Hematopoietic multipotent progenitor cell treated with erythropoietin and hydrocortisone succinate and interleukin-3 and kit ligand, for 8 days (in vitro differentiated cells): ENCODE measurements at regions not wholly inside any gene's neighbourhood (a gene's known extent, or its start where the extent isn't known, plus 50 kb on each side); places are given as distances from the start of the nearest gene placed in this dataset.

ENCODE experiments used
- DNase-seq: peaks from one replicate; pipeline ENCODE4 v3.0.0-alpha.2; 2015

DNA sequence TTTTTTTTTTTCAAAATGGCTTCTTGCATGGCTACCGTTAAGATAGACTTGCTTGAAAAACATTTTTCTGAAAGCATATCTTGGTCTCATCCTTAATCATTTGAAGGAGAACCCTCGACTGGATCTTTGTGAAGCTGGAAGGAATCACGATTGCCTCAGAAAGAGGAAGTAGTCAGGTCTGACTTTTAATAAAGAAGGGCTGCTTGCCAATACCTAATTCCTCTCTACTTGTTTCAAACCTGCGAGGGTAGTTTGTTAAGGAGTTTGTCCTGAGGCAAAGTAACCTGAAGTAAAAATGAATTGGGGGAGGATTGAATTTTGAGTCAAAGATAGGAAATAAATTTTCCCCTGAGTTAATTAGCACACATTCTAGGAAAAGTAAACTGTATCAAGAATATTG lies 288.1 kb upstream of the MAP3K7 start:
- DNase-seq, result no peak

GRCh38 chr6:90872981-90873380 lies 286.1 kb upstream of the MAP3K7 start:
- no peak for DNase-seq

DNA sequence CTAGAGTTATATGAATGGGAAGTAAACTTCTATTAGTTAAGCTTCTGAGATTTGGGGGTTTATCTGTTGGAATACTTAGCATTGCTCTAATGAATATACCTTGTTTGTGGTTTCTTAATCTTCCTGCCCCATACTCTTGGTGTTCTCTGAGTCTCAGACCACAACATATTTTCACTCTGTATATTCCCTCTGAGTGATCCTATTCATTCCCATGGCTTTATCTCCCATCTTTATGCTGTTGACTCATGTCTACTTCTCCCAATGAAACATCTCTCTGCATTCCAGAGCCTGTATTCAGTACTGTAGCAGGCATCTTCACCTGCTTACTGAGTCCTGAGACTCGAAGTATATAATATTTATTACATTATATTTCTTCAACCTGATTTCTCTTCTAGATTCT lies 283.7 kb upstream of the MAP3K7 start:
- no peak for DNase-seq

GRCh38 chr6:90868656-90869055 lies 281.8 kb upstream of the MAP3K7 start:
- DNase-seq, result no peak

DNA sequence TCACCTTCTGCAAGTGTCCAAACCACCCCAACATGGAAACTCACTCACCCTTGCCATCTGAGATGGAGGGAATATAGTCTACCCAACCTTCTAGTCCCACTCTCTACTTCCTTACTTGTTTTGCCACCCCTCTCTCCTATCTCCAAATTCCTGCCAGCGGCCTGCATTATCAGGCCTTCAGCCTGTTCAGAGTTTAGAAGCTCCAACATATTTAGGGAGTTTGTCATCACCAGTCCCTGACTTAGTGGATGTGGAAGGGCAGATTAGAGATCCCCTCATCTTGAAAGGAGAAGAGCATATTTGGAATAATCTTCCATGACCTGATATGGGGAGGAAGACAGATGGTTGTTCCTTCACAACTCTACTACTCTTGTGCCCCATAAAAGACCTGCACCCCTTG lies 281.4 kb upstream of the MAP3K7 start:
- no peak for DNase-seq

GRCh38 chr6:90865513-90865912 lies 278.6 kb upstream of the MAP3K7 start:
- no peak for DNase-seq

DNA sequence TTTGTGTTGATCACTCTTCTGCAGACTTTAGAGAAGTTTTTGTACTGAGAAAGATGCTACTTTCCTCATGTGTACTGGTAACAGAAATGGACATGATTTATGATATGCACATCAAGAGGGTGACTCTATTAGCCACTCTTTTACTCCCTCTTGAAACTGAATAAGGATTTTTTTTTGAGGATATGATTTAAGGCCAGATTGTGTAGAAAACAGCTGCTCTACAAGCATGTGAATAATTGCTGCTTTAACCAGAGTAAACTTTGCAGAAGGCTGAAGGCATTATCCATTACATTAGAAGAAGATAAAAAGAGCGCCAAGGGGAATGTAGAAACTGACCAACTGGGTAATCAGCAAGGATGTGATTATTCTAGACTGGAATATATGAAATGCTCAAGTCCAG lies 276.2 kb upstream of the MAP3K7 start:
- no peak for DNase-seq

- DNase-seq, result no peak
Observed at GRCh38 chr6:90860822-90861601, 274.1 kb upstream of the MAP3K7 start.

- no peak for DNase-seq
Observed at GRCh38 chr6:90859612-90860011, 272.7 kb upstream of the MAP3K7 start.

DNA sequence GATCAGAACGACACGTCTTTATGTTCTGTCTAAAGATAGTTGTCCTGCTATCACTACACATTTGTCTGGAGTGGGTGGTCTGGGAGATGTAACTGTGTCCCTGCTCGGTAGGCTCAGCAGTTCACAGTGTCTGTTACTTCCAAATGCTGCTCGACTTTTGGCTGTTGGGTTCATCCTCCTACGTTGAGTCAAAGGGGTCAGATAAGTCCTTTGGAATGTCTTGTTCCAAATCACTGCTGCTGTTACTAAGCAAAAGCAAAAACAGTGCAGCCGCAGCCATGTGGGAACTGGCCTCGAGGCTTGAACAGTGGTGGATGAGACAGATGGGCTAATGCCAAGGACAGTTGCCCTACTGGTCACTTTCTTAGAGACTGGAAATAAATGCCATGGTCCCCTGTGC lies 272.2 kb upstream of the MAP3K7 start:
- DNase-seq, result no peak

DNA sequence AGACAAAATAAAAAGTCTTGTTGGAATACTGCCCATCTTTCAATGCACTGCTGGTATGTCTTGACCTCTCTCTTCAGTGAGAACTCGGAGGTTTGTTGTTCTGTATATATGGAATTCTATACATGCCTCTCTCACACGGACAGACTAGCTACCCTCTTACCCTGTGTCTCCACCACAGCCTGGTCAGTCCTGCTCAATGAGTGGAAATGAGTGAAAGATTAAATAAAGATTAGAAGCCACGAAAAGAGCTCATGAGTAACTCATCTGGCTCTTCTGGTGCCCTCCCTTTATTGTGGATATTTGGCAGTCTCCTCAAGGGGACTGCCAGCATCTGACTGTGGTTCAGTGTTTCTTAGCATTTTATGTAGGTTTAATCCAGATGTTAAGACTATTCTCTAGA lies 262.8 kb upstream of the MAP3K7 start:
- no peak for DNase-seq

GRCh38 chr6:90846824-90847223 lies 260.0 kb upstream of the MAP3K7 start:
- DNase-seq, result no peak

DNA sequence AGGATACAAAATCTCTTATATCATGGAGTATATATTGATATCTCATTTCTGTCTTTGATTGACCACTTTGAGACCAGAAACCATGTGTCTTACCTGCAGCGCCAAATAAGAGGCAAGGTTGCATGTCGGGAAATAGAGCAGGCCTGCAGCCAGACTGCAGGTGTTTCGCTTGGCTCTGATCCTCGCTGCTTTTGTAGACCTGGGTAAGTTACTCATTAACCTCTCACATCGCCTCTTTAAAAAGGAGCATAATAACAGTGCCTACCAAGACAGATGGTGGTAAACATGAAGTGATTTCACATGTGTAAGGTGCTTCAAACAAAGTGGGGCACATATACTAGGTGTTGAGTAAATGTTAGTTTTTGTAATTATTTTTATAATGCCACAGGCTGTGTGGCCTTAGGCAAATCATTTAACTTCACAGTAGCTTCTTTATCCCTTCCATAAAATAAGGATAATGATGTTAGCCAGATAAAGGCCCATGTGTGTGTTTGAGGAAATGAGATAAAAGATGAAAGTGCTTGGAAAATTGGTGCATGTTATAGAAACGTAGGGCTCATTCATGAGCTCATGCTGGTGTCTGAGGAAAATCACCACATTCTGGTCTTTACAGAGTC lies 248.8 kb upstream of the MAP3K7 start:
- no peak for DNase-seq

- DNase-seq, result no peak
Observed at GRCh38 chr6:90829311-90829710, 242.4 kb upstream of the MAP3K7 start.

DNA sequence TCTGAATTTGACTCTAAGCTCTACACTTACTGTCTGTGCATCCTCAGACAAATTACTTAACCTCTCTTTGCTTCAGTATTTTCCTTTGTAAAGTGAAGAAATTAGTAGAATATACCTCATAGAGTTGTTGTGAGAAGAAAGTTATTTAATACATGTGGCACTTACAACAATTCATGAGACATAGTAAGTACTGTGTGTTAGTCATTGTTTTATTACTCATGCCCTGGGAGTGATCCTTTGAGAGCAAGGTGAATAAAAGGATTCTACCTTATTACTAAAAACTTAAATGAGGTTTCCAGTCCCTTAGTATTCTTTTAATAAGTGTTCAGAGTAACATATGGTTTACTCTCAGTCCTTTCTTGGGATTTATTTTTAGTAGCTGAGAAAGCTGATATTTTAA lies 233.6 kb upstream of the MAP3K7 start:
- no peak for DNase-seq

- DNase-seq, result no peak
Observed at GRCh38 chr6:90819483-90819882, 232.6 kb upstream of the MAP3K7 start.

DNA sequence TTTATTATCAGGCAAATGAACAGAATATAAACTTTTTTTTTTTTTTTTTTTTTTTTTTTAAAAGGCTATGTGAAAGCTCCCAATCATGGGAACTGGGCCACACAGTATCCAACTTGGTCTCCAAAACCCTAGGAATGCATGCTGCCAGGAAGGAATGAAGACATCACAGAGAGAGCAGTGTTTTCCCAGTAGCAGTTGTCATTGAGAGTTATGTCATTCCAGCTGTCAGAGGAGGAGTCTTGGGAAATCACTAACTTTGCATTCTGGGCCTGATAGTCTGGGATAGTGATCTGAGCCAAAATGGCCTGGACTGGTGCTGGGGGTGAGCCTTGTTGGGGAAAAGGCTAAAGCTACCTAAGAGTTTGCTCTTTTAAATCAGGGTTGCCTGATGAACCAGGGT lies 231.3 kb upstream of the MAP3K7 start:
- DNase-seq, result no peak

- no peak for DNase-seq
Observed at GRCh38 chr6:90816764-90817163, 229.9 kb upstream of the MAP3K7 start.

GRCh38 chr6:90811596-90812226 lies 224.8 kb upstream of the MAP3K7 start:
- no peak for DNase-seq

DNA sequence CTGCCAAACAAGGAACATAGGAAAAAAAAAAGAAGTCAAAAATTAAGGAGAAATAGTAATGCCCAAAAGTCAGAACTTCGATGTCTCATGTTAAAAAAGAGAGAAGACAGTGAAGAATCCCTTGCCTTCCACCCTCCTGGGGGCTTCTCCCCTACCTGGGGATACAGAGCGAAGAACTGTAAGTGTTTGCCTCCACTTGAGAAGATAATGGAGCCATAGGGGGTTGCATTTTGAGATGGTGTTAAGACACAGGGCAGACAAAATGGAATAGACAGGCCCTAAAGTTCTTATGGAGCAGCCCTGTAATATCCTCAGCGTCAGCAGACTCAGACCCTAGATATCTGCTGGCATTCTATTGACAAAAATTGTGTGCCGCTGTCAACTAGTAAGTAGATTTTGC lies 222.2 kb upstream of the MAP3K7 start:
- DNase-seq, result no peak

DNA sequence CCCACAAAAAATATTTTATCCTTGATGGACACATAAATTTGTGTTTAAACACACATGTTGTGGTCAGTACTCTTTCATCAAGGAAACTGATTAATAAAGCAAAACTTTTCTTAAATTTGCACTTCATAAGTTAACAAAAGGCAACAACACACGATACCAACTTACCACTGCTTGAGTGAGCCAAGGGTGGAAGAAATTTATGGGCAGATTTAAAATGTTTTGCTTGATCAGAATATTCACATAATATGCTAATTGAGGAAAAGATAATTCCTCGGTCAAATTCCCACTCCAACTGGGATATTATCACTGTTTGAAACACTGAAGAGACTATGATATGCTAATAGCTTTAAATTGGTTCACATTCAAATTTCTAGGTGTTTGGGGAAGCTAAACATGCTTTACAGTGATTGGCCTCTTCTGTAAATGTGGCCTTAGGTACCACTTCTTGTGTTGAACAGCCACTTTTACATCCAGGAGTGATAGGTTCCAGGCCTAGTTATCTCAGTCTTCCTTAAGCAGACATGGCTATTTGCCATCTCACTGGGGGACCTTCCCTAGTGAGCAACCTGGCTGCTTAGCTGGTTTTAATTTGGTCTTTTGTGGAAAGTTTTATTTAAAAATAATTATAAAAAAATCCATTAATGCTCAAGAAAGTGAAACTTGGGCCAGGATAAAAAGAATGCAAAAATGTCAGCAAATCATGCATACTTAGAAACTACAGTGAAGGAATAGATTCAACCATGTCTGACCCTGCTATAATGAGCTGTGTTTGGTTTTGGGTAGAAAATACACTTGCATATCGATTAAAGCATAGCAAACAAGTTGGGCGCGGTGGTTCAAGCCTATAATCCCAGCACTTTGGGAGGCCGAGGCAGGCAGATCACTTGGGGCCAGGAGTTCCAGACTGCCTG lies 221.2 kb upstream of the MAP3K7 start:
- DNase-seq, result no peak

- no peak for DNase-seq
Observed at GRCh38 chr6:90805619-90806155, 218.8 kb upstream of the MAP3K7 start.

GRCh38 chr6:90803956-90804355 lies 217.1 kb upstream of the MAP3K7 start:
- no peak for DNase-seq
